HG03565 (cell line): ENCODE measurements at regions not wholly inside any gene's neighbourhood (a gene's known extent, or its start where the extent isn't known, plus 50 kb on each side); places are given as distances from the start of the nearest gene placed in this dataset.
"Not testable (repeated sequence)": the region's sequence is repeated elsewhere in the genome, so short reads cannot be mapped to it uniquely, and the experiment has no call there.

Source experiments
- ATAC-seq: cut with Tn5 transposase; IDR thresholded peaks from one replicate; pipeline ENCODE4 v1.9.1; 2021; ENCODE audit warnings: mild to moderate bottlenecking, moderate library complexity; ENCODE audit not compliant: unreplicated experiment

DNA sequence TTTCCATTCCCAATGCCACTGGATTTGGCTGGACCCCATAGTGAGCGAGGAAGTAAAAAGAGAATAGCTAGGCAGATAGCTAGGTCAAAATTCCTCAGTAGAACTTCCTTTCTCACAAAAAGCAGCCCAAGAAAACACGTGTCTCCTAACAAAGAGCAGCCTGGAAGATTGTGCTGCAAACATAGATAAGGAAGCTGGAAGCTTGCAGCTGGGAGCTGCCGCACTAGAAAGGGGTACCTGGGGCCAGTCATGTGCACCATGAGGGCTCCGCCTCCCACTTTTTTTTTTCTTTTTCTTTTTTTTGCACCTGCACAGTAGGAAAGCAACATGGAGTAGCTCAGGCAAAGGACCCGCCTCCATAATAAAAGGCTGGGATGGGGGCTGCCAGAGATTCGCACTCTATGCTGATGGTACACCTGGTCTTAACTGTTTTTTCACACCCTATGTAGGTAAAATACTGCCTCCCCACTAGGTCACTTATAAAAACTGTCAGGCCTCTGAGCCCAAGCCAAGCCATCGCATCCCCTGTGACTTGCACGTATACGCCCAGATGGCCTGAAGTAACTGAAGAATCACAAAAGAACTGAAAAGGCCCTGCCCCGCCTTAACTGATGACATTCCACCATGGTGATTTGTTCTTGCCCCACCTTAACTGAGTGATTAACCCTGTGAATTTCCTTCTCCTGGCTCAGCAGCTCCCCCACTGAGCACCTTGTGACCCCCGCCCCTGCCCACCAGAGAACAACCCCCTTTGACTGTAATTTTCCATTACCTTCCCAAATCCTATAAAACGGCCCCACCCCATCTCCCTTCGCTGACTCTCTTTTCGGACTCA is 521.6 kb downstream of the IRS2 start:
- not testable (repeated sequence) for ATAC-seq

DNA sequence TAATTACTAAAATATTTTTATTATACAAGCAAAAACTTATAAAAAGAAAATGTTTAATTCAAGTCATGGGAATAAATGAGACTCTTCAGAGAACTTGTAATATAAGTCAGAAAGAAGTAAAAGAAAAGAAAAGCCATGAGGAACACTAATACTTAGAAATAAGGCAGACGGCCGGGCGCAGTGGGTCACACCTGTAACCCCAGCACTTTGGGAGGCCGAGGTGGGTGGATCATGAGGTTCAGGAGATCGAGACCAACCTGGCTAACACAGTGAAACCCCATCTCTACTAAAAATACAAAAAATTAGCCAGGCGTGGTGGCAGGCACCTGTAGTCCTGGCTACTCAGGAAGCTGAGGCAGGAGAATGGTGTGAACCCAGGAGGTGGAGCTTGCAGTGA is 528.6 kb downstream of the IRS2 start:
- not testable (repeated sequence) for ATAC-seq
